ENCODE measurements at regions not wholly inside any gene's neighbourhood (a gene's known extent, or its start where the extent isn't known, plus 50 kb on each side); places are given as distances from the start of the nearest gene placed in this dataset.

GRCh38 chr18:27712066-27712465, 464.9 kb downstream of the CDH2 start:
- TF ChIP-seq EZH2 (IDR thresholded peaks at IDR 0.05; ENCODE audit: borderline replicate concordance, control insufficient read depth, low read depth, low read length), result no peak
- TF ChIP-seq SUZ12 (IDR thresholded peaks at IDR 0.05; ENCODE audit: unreplicated experiment), result no peak
- no peak for TF ChIP-seq CTCF (IDR thresholded peaks at IDR 0.05 in 2 of 3, conservative IDR thresholded peaks at IDR 0.05 in 1 of 3; ENCODE audit: control insufficient read depth in 2 of 3, extremely low read depth in 1 of 3, insufficient read depth in 1 of 3, low read depth in 3 of 3, low read length in 3 of 3)
- TF ChIP-seq NFYB (IDR thresholded peaks at IDR 0.05; ENCODE audit: insufficient read depth, low read depth, low read length), result no peak
- no peak for TF ChIP-seq CHD4 (IDR thresholded peaks at IDR 0.05)
- TF ChIP-seq MTA3 (IDR thresholded peaks at IDR 0.05; ENCODE audit: borderline replicate concordance, low read length), result no peak
- no peak for TF ChIP-seq MYC (IDR thresholded peaks at IDR 0.05; ENCODE audit: insufficient read depth, insufficient read length, insufficient replicate concordance, low read length, severe bottlenecking)
- TF ChIP-seq MXI1 (IDR thresholded peaks at IDR 0.05; ENCODE audit: low read depth, low read length), result no peak
- TF ChIP-seq, protein P1, sequence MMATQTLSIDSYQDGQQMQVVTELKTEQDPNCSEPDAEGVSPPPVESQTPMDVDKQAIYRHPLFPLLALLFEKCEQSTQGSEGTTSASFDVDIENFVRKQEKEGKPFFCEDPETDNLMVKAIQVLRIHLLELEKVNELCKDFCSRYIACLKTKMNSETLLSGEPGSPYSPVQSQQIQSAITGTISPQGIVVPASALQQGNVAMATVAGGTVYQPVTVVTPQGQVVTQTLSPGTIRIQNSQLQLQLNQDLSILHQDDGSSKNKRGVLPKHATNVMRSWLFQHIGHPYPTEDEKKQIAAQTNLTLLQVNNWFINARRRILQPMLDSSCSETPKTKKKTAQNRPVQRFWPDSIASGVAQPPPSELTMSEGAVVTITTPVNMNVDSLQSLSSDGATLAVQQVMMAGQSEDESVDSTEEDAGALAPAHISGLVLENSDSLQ (IDR thresholded peaks at IDR 0.05), result no peak
- TF ChIP-seq YY1 (IDR thresholded peaks at IDR 0.05; ENCODE audit: low read depth, low read length), result no peak
- no peak for TF ChIP-seq NFXL1 (IDR thresholded peaks at IDR 0.05; ENCODE audit: borderline replicate concordance)
- no peak for TF ChIP-seq RAD21 (IDR thresholded peaks at IDR 0.05; ENCODE audit: insufficient read depth, low read depth, low read length)

Data from GM12878 (cell line).